ENCODE measurements at regions not wholly inside any gene's neighbourhood (a gene's known extent, or its start where the extent isn't known, plus 50 kb on each side); places are given as distances from the start of the nearest gene placed in this dataset.
"Not testable (repeated sequence)": the region's sequence is repeated elsewhere in the genome, so short reads cannot be mapped to it uniquely, and the experiment has no call there.

DNA sequence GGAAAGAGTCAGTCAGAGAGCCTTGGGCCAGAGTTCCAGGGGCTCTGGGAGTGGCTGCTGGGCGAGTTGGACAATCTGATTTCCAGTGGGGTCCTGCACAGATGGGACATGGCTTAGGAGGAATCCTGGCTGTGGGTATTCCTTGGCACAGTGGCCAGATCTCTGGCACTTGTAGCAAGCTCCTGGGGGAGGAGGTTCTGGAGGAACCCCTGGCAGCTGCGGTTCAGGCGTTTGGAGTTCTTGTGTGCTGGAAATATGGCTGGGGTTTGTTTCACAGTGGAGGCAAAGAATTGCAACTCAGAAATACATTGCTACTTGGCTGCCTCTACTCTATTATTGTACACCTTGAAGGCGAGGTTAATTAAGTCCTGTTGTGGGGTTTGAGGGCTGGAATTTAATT is 67.2 kb upstream of the SLC4A7 start:
- BruUV-seq (replicated peaks); H3K9me3 ChIP-seq (ENCODE audit: low read length); H2AFZ ChIP-seq (ENCODE audit: low read length); H3K4me2 ChIP-seq (ENCODE audit: low read depth, low read length); H3K27ac ChIP-seq (ENCODE audit: extremely low read length, insufficient read depth, low read length); H3K36me3 ChIP-seq (replicated peaks in 1 of 2; ENCODE audit: control insufficient read depth in 1 of 2, insufficient read depth in 2 of 2, low read length in 2 of 2); intact Hi-C loops (cut with micrococcal nuclease; ENCODE audit: unreplicated experiment); H3K9ac ChIP-seq (ENCODE audit: insufficient read depth, low read depth, low read length); H3K4me1 ChIP-seq (ENCODE audit: insufficient read depth, low read length); H3K27me3 ChIP-seq (ENCODE audit: control insufficient read depth in 1 of 2, insufficient read depth in 2 of 2, low read length in 2 of 2); H3K79me2 ChIP-seq (ENCODE audit: insufficient read depth, low read length); CTCF ChIA-PET (ENCODE audit: low intra/inter-chr PET ratio, low total read pairs); POLR2A ChIA-PET; ATAC-seq; DNase-seq (ENCODE audit: low spot score); in situ Hi-C loops (cut with HindIII; ENCODE audit: extremely low pct_ligation_motif_present, low pct_unique_long_range_greater_than_20kb); H3K4me3 ChIP-seq (replicated peaks in 1 of 3; ENCODE audit: insufficient read depth in 1 of 3, low read depth in 2 of 3, low read length in 3 of 3); H4K20me1 ChIP-seq (ENCODE audit: insufficient read depth, low read length); FAIRE-seq: not testable (repeated sequence)
- 0% methylated on average over 4 of the region's 4 CpGs for WGBS (ENCODE audit: low lambda C conversion rate)

DNA sequence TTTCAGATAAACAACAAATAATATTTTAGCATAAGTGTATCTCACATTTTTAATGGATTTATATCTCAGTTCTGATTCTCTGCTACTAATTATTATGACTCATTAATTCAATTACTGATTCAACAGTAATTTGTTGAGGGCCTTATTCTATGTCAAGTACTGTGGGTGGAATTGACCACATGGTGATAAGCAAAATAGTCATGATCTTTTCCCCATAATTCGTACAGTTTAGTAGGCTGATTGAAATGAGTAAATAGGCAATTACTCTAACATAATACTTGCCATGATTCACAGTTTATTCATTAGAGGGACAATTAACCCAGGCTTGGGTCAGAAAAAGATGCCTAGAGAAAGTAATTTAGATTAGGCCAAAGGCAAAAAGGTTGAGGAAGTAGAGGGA is 60.9 kb upstream of the SLC4A7 start:
- no peak overlapping the region for H3K27ac ChIP-seq (ENCODE audit: extremely low read length, insufficient read depth, low read length)
- no peaks in the 10 kb centered on the region for H3K9me3 ChIP-seq (ENCODE audit: low read length)
- DNase-seq (ENCODE audit: low spot score), result no peak
- ChIA-PET POLR2A (no interaction called here), CTCF (ENCODE audit: low intra/inter-chr PET ratio, low total read pairs) (no interaction called here)
- H3K9ac ChIP-seq (ENCODE audit: insufficient read depth, low read depth, low read length), result no peak overlapping the region
- no peaks in the 10 kb centered on the region for H3K79me2 ChIP-seq (ENCODE audit: insufficient read depth, low read length)
- H2AFZ ChIP-seq (ENCODE audit: low read length), result no peak overlapping the region
- no peaks in the 10 kb centered on the region for H3K36me3 ChIP-seq (replicated peaks in 1 of 2; ENCODE audit: control insufficient read depth in 1 of 2, insufficient read depth in 2 of 2, low read length in 2 of 2)
- no peaks in the 10 kb centered on the region for H3K27me3 ChIP-seq (ENCODE audit: control insufficient read depth in 1 of 2, insufficient read depth in 2 of 2, low read length in 2 of 2)
- FAIRE-seq, result no peak
- H3K4me2 ChIP-seq (ENCODE audit: low read depth, low read length), result no peak overlapping the region
- no TSS peak for BruUV-seq (replicated peaks)
- ATAC-seq, result no peak
- no peaks in the 10 kb centered on the region for H4K20me1 ChIP-seq (ENCODE audit: insufficient read depth, low read length)
- intact Hi-C loops (cut with micrococcal nuclease; ENCODE audit: unreplicated experiment) (no loop called here), in situ Hi-C loops (cut with HindIII; ENCODE audit: extremely low pct_ligation_motif_present, low pct_unique_long_range_greater_than_20kb) (no loop called here)
- WGBS (ENCODE audit: low lambda C conversion rate), result 47% methylated on average over 1 of the region's 1 CpG
- no peak overlapping the region for H3K4me3 ChIP-seq (replicated peaks in 1 of 3; ENCODE audit: insufficient read depth in 1 of 3, low read depth in 2 of 3, low read length in 3 of 3)
- H3K4me1 ChIP-seq (ENCODE audit: insufficient read depth, low read length), result no peaks in the 10 kb centered on the region
- TF ChIP-seq, protein P1, sequence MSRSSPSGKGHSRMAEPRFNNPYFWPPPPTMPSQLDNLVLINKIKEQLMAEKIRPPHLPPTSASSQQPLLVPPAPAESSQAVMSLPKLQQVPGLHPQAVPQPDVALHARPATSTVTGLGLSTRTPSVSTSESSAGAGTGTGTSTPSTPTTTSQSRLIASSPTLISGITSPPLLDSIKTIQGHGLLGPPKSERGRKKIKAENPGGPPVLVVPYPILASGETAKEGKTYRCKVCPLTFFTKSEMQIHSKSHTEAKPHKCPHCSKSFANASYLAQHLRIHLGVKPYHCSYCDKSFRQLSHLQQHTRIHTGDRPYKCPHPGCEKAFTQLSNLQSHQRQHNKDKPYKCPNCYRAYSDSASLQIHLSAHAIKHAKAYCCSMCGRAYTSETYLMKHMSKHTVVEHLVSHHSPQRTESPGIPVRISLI (CRISPR knock-in tag; IDR thresholded peaks at IDR 0.05; ENCODE audit: borderline replicate concordance), result no peak
- TF ChIP-seq, protein P2, sequence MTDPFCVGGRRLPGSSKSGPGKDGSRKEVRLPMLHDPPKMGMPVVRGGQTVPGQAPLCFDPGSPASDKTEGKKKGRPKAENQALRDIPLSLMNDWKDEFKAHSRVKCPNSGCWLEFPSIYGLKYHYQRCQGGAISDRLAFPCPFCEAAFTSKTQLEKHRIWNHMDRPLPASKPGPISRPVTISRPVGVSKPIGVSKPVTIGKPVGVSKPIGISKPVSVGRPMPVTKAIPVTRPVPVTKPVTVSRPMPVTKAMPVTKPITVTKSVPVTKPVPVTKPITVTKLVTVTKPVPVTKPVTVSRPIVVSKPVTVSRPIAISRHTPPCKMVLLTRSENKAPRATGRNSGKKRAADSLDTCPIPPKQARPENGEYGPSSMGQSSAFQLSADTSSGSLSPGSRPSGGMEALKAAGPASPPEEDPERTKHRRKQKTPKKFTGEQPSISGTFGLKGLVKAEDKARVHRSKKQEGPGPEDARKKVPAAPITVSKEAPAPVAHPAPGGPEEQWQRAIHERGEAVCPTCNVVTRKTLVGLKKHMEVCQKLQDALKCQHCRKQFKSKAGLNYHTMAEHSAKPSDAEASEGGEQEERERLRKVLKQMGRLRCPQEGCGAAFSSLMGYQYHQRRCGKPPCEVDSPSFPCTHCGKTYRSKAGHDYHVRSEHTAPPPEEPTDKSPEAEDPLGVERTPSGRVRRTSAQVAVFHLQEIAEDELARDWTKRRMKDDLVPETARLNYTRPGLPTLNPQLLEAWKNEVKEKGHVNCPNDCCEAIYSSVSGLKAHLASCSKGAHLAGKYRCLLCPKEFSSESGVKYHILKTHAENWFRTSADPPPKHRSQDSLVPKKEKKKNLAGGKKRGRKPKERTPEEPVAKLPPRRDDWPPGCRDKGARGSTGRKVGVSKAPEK (CRISPR knock-in tag; IDR thresholded peaks at IDR 0.05; ENCODE audit: borderline replicate concordance), result no peak
- TF ChIP-seq, protein P3, sequence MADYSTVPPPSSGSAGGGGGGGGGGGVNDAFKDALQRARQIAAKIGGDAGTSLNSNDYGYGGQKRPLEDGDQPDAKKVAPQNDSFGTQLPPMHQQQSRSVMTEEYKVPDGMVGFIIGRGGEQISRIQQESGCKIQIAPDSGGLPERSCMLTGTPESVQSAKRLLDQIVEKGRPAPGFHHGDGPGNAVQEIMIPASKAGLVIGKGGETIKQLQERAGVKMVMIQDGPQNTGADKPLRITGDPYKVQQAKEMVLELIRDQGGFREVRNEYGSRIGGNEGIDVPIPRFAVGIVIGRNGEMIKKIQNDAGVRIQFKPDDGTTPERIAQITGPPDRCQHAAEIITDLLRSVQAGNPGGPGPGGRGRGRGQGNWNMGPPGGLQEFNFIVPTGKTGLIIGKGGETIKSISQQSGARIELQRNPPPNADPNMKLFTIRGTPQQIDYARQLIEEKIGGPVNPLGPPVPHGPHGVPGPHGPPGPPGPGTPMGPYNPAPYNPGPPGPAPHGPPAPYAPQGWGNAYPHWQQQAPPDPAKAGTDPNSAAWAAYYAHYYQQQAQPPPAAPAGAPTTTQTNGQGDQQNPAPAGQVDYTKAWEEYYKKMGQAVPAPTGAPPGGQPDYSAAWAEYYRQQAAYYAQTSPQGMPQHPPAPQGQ (CRISPR knock-in tag; IDR thresholded peaks at IDR 0.05; ENCODE audit: borderline replicate concordance), result no peak
- TF ChIP-seq SALL2 (CRISPR knock-in tag; IDR thresholded peaks at IDR 0.05), result no peak
- TF ChIP-seq RAD21 (CRISPR knock-in tag; IDR thresholded peaks at IDR 0.05), result no peak
- no peak for TF ChIP-seq ZNF430 (CRISPR knock-in tag; IDR thresholded peaks at IDR 0.05)
- TF ChIP-seq, protein P4, sequence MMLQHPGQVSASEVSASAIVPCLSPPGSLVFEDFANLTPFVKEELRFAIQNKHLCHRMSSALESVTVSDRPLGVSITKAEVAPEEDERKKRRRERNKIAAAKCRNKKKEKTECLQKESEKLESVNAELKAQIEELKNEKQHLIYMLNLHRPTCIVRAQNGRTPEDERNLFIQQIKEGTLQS (CRISPR knock-in tag; IDR thresholded peaks at IDR 0.05), result no peak
- no peak for TF ChIP-seq SNAI1 (CRISPR knock-in tag; IDR thresholded peaks at IDR 0.05; ENCODE audit: borderline replicate concordance)
- TF ChIP-seq ZNF136 (CRISPR knock-in tag; IDR thresholded peaks at IDR 0.05; ENCODE audit: low read depth), result no peak
- no peak for TF ChIP-seq HNRNPH1 (optimal IDR thresholded peaks at IDR 0.05; ENCODE audit: low read depth, low read length)
- TF ChIP-seq HNRNPK (IDR thresholded peaks at IDR 0.05; ENCODE audit: low read depth, low read length, poor library complexity, severe bottlenecking), result no peak
- TF ChIP-seq SOX13 (IDR thresholded peaks at IDR 0.05), result no peak
- TF ChIP-seq SOX13 (CRISPR knock-in tag; conservative IDR thresholded peaks at IDR 0.05 in 1 of 2, IDR thresholded peaks at IDR 0.05 in 1 of 2), result no peak
